IMR-90 (cell line): ENCODE measurements at regions not wholly inside any gene's neighbourhood (a gene's known extent, or its start where the extent isn't known, plus 50 kb on each side); places are given as distances from the start of the nearest gene placed in this dataset.

Source experiments
- ATAC-seq: fragments of 200-7000 bp; cut with Tn5 transposase; 2 replicates; pipeline ENCODE4 v1.9.1; 2020; ENCODE audit warnings: low read depth, mild to moderate bottlenecking, moderate library complexity
- BruUV-seq: library from RNA; stranded (reverse); fragments of 400-500 nt; replicated peaks from 2 replicates; lab custom pipeline; 2021; lab: Mats Ljungman, UMichigan
- CTCF ChIA-PET: fragments of 300-600 bp; formaldehyde crosslinking; extraction: SDS; loops from one replicate; lab custom pipeline; 2021; ENCODE audit warnings: antibody characterized with exemption; lab: Yijun Ruan, JAX
- POLR2A ChIA-PET: fragments of 300-600 bp; sonication (Branson Sonifier 250); formaldehyde crosslinking; loops from one replicate; lab custom pipeline; 2022; ENCODE audit warnings: antibody characterized with exemption; ENCODE audit not compliant: unreplicated experiment; lab: Charles Lee
- DNase-seq: peaks from one replicate; pipeline ENCODE4 v3.0.0; 2013
- H2AFZ ChIP-seq: replicated peaks from 2 replicates; pipeline ENCODE3; 2013; ENCODE audit warnings: low read length, mild to moderate bottlenecking; ENCODE audit not compliant: poor library complexity
- H2AK5ac ChIP-seq: 2 replicates; pipeline ENCODE4 v1.6.1; 2013; ENCODE audit warnings: low read depth, low read length, inconsistent platforms
- H2AK9ac ChIP-seq: replicated peaks from 2 replicates; pipeline ENCODE3; 2013; ENCODE audit warnings: mild to moderate bottlenecking, low read depth, low read length, moderate library complexity; ENCODE audit not compliant: poor library complexity
- H2BK120ac ChIP-seq: 2 replicates; pipeline ENCODE4 v1.6.1; 2013; ENCODE audit warnings: low read depth, low read length, inconsistent platforms
- H2BK15ac ChIP-seq: 3 replicates; pipeline ENCODE4 v1.6.1; 2013; ENCODE audit warnings: low read depth, low read length, inconsistent platforms
- H2BK20ac ChIP-seq: 2 replicates; pipeline ENCODE4 v1.6.1; 2013; ENCODE audit warnings: low read depth, mild to moderate bottlenecking, inconsistent platforms, low read length, moderate library complexity
- H2BK5ac ChIP-seq: 2 replicates; pipeline ENCODE4 v1.6.1; 2013; ENCODE audit warnings: mild to moderate bottlenecking, low read depth, low read length, inconsistent platforms; ENCODE audit not compliant: poor library complexity, severe bottlenecking
- H3K14ac ChIP-seq: replicated peaks from 2 replicates; pipeline ENCODE4 v1.6.1; 2013; ENCODE audit warnings: low read depth, low read length, inconsistent platforms
- H3K18ac ChIP-seq: 2 replicates; pipeline ENCODE4 v1.6.1; 2013; ENCODE audit warnings: low read depth, low read length, control low read depth
- H3K23ac ChIP-seq: 2 replicates; pipeline ENCODE4 v1.6.1; 2013; ENCODE audit warnings: low read depth, low read length, inconsistent platforms
- H3K27ac ChIP-seq: 2 replicates; pipeline ENCODE4 v1.5.1; 2013; ENCODE audit warnings: mild to moderate bottlenecking, control low read depth, low read length; ENCODE audit not compliant: insufficient read depth
- H3K27me3 ChIP-seq: 2 replicates; pipeline ENCODE4 v1.6.1; 2013; ENCODE audit warnings: low read length; ENCODE audit not compliant: control insufficient read depth, insufficient read depth
- H3K36me3 ChIP-seq: 2 replicates; pipeline ENCODE4 v1.6.1; 2013; ENCODE audit warnings: low read length, mixed read lengths; ENCODE audit not compliant: control insufficient read depth, insufficient read depth
- H3K4ac ChIP-seq: 2 replicates; pipeline ENCODE4 v1.6.1; 2013; ENCODE audit warnings: low read depth, low read length, inconsistent platforms
- H3K4me1 ChIP-seq: 2 replicates; pipeline ENCODE4 v1.6.1; 2013; ENCODE audit warnings: low read length, mixed read lengths; ENCODE audit not compliant: control insufficient read depth, insufficient read depth
- H3K4me2 ChIP-seq: 2 replicates; pipeline ENCODE4 v1.6.1; 2013; ENCODE audit warnings: low read depth, mild to moderate bottlenecking, control low read depth, low read length, moderate library complexity
- H3K4me3 ChIP-seq: 2 replicates; pipeline ENCODE4 v1.5.1; 2013; ENCODE audit warnings: low read depth, mild to moderate bottlenecking, control low read depth, low read length, moderate library complexity; ENCODE audit not compliant: insufficient read depth
- H3K56ac ChIP-seq: 2 replicates; pipeline ENCODE4 v1.6.1; 2013; ENCODE audit warnings: low read length, inconsistent platforms; ENCODE audit not compliant: insufficient read depth; ENCODE audit errors: extremely low read depth
- H3K79me1 ChIP-seq, 2 experiments: 2 replicates each; pipeline ENCODE4 v1.6.1; 2013; ENCODE audit warnings: low read length in 2 of 2, inconsistent platforms in 1 of 2, low read depth in 1 of 2
- H3K9ac ChIP-seq: 2 replicates; pipeline ENCODE4 v1.6.1; 2013; ENCODE audit warnings: low read depth, low read length, control low read depth
- H3K9me1 ChIP-seq: 2 replicates; pipeline ENCODE4 v1.6.1; 2013; ENCODE audit warnings: low read length, inconsistent platforms; ENCODE audit not compliant: insufficient read depth
- H3K9me3 ChIP-seq: 2 replicates; pipeline ENCODE4 v1.6.1; 2013; ENCODE audit warnings: low read length; ENCODE audit not compliant: control insufficient read depth, insufficient read depth
- H4K20me1 ChIP-seq: 2 replicates; pipeline ENCODE4 v1.6.1; 2013; ENCODE audit warnings: low read length, inconsistent platforms; ENCODE audit not compliant: insufficient read depth
- H4K5ac ChIP-seq: 2 replicates; pipeline ENCODE4 v1.6.1; 2013; ENCODE audit warnings: mild to moderate bottlenecking, low read depth, low read length, control low read depth
- H4K8ac ChIP-seq, 2 experiments: 2 replicates each; pipeline ENCODE4 v1.6.1; 2013; ENCODE audit warnings: low read depth in 2 of 2, low read length in 2 of 2, control low read depth in 1 of 2, inconsistent platforms in 1 of 2
- H4K91ac ChIP-seq: 2 replicates; pipeline ENCODE4 v1.6.1; 2013; ENCODE audit warnings: low read depth, low read length, inconsistent platforms; ENCODE audit not compliant: insufficient read depth
- BHLHE40 ChIP-seq: fragments of 150-350 bp; IDR thresholded peaks from 2 replicates; pipeline ENCODE4 v1.6.1; 2016; ENCODE audit warnings: mild to moderate bottlenecking, low read depth, low read length
- CEBPB ChIP-seq: IDR thresholded peaks from 2 replicates; pipeline ENCODE4 v1.6.1; 2012; ENCODE audit warnings: low read depth, low read length, improper control_type of control experiment
- CHD1 ChIP-seq: IDR thresholded peaks from 2 replicates; pipeline ENCODE4 v1.6.1; 2012; ENCODE audit warnings: low read depth, low read length, improper control_type of control experiment
- FOS ChIP-seq: fragments of 150-350 bp; IDR thresholded peaks from 2 replicates; pipeline ENCODE4 v1.6.1; 2016; ENCODE audit warnings: low read depth, low read length
- MAFK ChIP-seq: IDR thresholded peaks from 2 replicates; pipeline ENCODE4 v1.6.1; 2012; ENCODE audit warnings: low read depth, low read length, improper control_type of control experiment
- MXI1 ChIP-seq: IDR thresholded peaks from 2 replicates; pipeline ENCODE4 v1.6.1; 2012; ENCODE audit warnings: low read depth, mild to moderate bottlenecking, low read length, moderate library complexity, borderline replicate concordance
- NFE2L2 ChIP-seq: fragments of 150-350 bp; IDR thresholded peaks from 2 replicates; pipeline ENCODE4 v1.6.1; 2016; ENCODE audit warnings: low read depth, mild to moderate bottlenecking, low read length
- POLR2A ChIP-seq: IDR thresholded peaks from 2 replicates; pipeline ENCODE4 v1.6.1; 2012; ENCODE audit warnings: mild to moderate bottlenecking, low read depth, low read length
- RAD21 ChIP-seq: IDR thresholded peaks from 2 replicates; pipeline ENCODE4 v1.6.1; 2012; ENCODE audit warnings: low read length, improper control_type of control experiment
- RCOR1 ChIP-seq: IDR thresholded peaks from 2 replicates; pipeline ENCODE4 v1.6.1; 2012; ENCODE audit warnings: mild to moderate bottlenecking, low read length, improper control_type of control experiment; ENCODE audit not compliant: insufficient replicate concordance
- RFX5 ChIP-seq: IDR thresholded peaks from 2 replicates; pipeline ENCODE4 v1.8.0; 2012; ENCODE audit warnings: low read depth, mild to moderate bottlenecking, low read length, moderate library complexity
- SMC3 ChIP-seq: fragments of 150-350 bp; IDR thresholded peaks from 2 replicates; pipeline ENCODE4 v1.6.1; 2016; ENCODE audit warnings: low read depth, mild to moderate bottlenecking, antibody characterized with exemption, low read length, moderate library complexity
- WGBS, 2 experiments: methylation state at CpG; one replicate each; pipeline versions ENCODE4 v1.1.5 to v1.1.7; 2013; ENCODE audit warnings: missing lambda C conversion rate in 2 of 2; ENCODE audit not compliant: insufficient read length in 1 of 2; ENCODE audit errors: extremely low coverage in 2 of 2; 5-methylcytosine and 5-hydroxymethylcytosine counted together
- dilution Hi-C: fragments of 300-500 bp; cut with HindIII; formaldehyde crosslinking; loops from one replicate; pipeline ENCODE4 v1.14.3; 2018; ENCODE audit warnings: low sequenced_read_pairs; ENCODE audit not compliant: unreplicated experiment
- in situ Hi-C: fragments of 300-500 bp; cut with MboI; formaldehyde crosslinking; loops from 3 replicates; pipeline ENCODE4 v1.14.3; 2019; ENCODE audit warnings: low sequenced_read_pairs, inconsistent platforms, mixed read lengths
- intact Hi-C: fragments of 100-400 bp; cut with micrococcal nuclease; formaldehyde crosslinking; loops from 2 replicates; pipeline ENCODE4 v1.10.0; 2022
- TF ChIP-seq, protein P1 (sequence below): conservative IDR thresholded peaks from 2 replicates; pipeline ENCODE4 v1.5.1; 2012; ENCODE audit warnings: mild to moderate bottlenecking, low read depth, low read length, improper control_type of control experiment
- TF ChIP-seq, protein P2 (sequence below): fragments of 150-350 bp; IDR thresholded peaks from 2 replicates; pipeline ENCODE4 v1.6.1; 2016; ENCODE audit warnings: low read depth, mild to moderate bottlenecking, low read length, moderate library complexity, borderline replicate concordance
- TF ChIP-seq, protein P3 (sequence below): fragments of 150-350 bp; IDR thresholded peaks from 2 replicates; pipeline ENCODE4 v1.6.1; 2017; ENCODE audit warnings: mild to moderate bottlenecking, antibody characterized with exemption, low read length, low read depth

DNA sequence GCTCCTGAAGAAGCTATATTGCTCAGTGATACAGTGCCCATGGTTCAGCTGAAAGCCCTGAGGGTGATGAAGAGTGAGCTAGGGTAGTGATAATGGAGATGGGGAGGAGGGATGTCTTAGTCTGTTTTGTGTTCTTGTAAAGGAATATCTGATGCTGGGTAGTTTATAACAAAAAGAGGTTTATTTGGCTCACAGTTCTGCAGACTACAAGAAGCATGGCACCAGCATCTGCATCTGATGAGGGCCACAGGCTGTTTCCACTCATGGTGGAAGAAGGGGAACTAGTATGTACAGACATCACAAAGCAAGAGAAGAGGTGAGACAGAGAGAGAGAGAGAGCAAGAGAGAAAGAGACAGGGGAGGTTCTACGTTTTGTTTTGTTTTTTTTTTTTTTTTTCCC lies 417.3 kb upstream of the TRIB2 start:
- Histone ChIP-seq H3K18ac (no peak overlapping the region), H2AFZ (no peak overlapping the region), H4K5ac (no peak overlapping the region), H4K20me1 (no peaks in the 10 kb centered on the region), H3K4ac (no peak overlapping the region), H3K27me3 (no peaks in the 10 kb centered on the region), H2AK5ac (no peak overlapping the region), H2BK120ac (no peak overlapping the region), H2BK20ac (no peak overlapping the region), H2BK15ac (no peak overlapping the region), H3K14ac (no peak overlapping the region), H3K27ac (no peak overlapping the region), H4K91ac (no peak overlapping the region), H3K79me1 (no peaks in the 10 kb centered on the region), H3K9me3 (no peaks in the 10 kb centered on the region), H3K4me2 (no peak overlapping the region), H3K56ac (no peak overlapping the region), H2AK9ac (no peak overlapping the region), H2BK5ac (no peak overlapping the region), H3K4me3 (no peak overlapping the region), H3K23ac (no peak overlapping the region), H3K9ac (no peak overlapping the region), H3K36me3 (no peaks in the 10 kb centered on the region), H4K8ac (no peak overlapping the region), H3K4me1 (peaks cover 15% of the 10 kb centered on the region), H3K9me1 (0 out of 2 replicates have a peak, but pooled peaks cover 2% of the 10 kb centered on the region)
- no CpG with 5 or more reads among the region's 1 CpG for WGBS, 2 experiments
- no TSS peak for BruUV-seq
- intact Hi-C loops (no loop called here), in situ Hi-C loops (no loop called here), dilution Hi-C loops (no loop called here)
- POLR2A ChIA-PET = no interaction called here
- no peak for ATAC-seq
- no peak for DNase-seq
- TF ChIP-seq, protein P1, sequence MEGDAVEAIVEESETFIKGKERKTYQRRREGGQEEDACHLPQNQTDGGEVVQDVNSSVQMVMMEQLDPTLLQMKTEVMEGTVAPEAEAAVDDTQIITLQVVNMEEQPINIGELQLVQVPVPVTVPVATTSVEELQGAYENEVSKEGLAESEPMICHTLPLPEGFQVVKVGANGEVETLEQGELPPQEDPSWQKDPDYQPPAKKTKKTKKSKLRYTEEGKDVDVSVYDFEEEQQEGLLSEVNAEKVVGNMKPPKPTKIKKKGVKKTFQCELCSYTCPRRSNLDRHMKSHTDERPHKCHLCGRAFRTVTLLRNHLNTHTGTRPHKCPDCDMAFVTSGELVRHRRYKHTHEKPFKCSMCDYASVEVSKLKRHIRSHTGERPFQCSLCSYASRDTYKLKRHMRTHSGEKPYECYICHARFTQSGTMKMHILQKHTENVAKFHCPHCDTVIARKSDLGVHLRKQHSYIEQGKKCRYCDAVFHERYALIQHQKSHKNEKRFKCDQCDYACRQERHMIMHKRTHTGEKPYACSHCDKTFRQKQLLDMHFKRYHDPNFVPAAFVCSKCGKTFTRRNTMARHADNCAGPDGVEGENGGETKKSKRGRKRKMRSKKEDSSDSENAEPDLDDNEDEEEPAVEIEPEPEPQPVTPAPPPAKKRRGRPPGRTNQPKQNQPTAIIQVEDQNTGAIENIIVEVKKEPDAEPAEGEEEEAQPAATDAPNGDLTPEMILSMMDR = no peak
- TF ChIP-seq RFX5 (no peak), NFE2L2 (no peak), BHLHE40 (no peak), RCOR1 (no peak), MAFK (no peak), POLR2A (no peak), SMC3 (no peak), MXI1 (no peak), FOS (no peak), CHD1 (no peak), CEBPB (no peak), RAD21 (no peak)
- TF ChIP-seq, protein P2, sequence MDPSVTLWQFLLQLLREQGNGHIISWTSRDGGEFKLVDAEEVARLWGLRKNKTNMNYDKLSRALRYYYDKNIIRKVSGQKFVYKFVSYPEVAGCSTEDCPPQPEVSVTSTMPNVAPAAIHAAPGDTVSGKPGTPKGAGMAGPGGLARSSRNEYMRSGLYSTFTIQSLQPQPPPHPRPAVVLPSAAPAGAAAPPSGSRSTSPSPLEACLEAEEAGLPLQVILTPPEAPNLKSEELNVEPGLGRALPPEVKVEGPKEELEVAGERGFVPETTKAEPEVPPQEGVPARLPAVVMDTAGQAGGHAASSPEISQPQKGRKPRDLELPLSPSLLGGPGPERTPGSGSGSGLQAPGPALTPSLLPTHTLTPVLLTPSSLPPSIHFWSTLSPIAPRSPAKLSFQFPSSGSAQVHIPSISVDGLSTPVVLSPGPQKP = no peak
- TF ChIP-seq, protein P3, sequence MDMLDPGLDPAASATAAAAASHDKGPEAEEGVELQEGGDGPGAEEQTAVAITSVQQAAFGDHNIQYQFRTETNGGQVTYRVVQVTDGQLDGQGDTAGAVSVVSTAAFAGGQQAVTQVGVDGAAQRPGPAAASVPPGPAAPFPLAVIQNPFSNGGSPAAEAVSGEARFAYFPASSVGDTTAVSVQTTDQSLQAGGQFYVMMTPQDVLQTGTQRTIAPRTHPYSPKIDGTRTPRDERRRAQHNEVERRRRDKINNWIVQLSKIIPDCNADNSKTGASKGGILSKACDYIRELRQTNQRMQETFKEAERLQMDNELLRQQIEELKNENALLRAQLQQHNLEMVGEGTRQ = no peak
- CTCF ChIA-PET = no interaction called here
